ENCODE measurements at regions not wholly inside any gene's neighbourhood (a gene's known extent, or its start where the extent isn't known, plus 50 kb on each side); places are given as distances from the start of the nearest gene placed in this dataset.

DNA sequence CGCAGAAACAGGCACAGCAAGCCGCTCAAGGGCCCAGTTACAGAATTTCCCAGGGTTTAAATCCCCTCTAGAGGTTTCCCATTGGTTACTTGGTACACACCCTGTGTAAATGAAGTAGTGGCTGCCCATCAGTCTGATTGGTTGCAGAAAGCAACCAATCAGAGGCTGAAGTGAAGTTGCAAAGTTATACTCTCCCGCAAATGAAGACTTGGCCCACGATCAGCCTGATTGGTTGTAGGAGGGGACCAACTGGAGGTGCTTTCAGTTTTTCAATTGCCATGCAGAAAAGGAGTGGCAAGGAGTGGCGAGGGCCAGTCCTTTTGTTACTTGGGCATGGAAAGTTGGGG lies 909.2 kb upstream of the AUTS2 start:
- Histone ChIP-seq H3K56ac (ENCODE audit: low read length) (no peak overlapping the region), H3K4me3 (ENCODE audit: low read length) (no peak overlapping the region)

DNA sequence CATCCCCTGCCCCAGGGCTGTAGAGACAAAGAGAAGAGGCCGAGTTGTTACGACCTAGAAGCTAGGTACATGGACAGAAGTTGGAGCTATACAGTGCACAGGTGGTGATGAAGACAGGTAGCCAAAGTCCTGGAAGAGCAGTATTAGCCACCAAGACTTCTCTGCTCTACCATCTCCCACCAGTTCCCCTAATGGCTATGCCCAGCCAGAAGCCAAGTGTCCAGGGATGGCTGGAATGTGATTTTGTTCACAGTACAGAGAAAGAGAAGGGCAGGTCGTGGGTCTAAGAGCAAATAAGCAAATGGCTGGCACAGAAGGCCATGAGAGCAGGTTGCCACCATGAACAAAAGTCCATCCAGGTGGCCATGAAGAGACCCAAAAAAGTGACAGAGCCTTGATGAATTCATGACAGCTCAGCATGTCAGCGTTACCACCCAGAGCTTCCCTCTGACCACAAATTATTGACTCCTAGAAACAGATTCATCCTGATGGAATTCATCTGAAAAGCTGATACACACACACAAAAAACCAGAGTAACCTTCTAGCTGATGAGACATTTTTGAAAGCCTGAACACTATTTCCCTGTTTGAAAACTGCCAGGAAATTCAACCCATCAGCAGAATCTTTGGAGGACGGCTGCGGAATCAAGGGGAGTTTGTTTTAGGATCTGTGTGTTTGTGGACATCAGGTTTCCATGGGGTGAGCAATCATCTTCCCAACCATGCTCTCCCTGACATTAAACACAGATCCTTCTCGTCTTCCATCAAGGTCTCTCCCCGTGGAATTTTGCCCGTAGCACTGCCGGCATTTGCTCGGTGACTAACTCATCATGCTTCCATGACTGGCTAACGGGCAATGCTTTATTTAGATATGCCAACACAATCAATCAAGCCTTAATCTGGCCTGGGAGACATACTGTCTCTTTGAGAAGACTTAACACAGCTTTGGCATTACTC lies 906.7 kb upstream of the AUTS2 start:
- Histone ChIP-seq H3K79me1 (ENCODE audit: low read length) (no peaks in the 10 kb centered on the region), H2BK15ac (replicated peaks; ENCODE audit: low read depth) (no peak overlapping the region), H3K27me3 (ENCODE audit: insufficient read depth, low read length, poor library complexity) (no peaks in the 10 kb centered on the region), H3K56ac (ENCODE audit: low read length) (no peak overlapping the region), H3K27ac (ENCODE audit: low read depth, low read length) (no peak overlapping the region), H4K8ac (ENCODE audit: low read depth, low read length) (no peak overlapping the region), H3K9ac (ENCODE audit: low read length) (no peak overlapping the region), H3K4ac (ENCODE audit: low read depth, low read length) (no peak overlapping the region), H3K4me2 (ENCODE audit: low read length) (no peak overlapping the region), H4K5ac (ENCODE audit: low read length) (no peak overlapping the region), H2BK5ac (ENCODE audit: low read length) (no peak overlapping the region), H3K23ac (ENCODE audit: low read length) (no peak overlapping the region), H3K79me2 (ENCODE audit: control insufficient read depth, insufficient read depth, low read length) (no peaks in the 10 kb centered on the region), H2BK120ac (ENCODE audit: low read depth, low read length) (no peak overlapping the region), H3K18ac (ENCODE audit: low read length) (no peak overlapping the region), H3K4me1 (ENCODE audit: control insufficient read depth, low read depth, low read length) (no peaks in the 10 kb centered on the region), H3K4me3 (ENCODE audit: low read length) (no peak overlapping the region), H3K36me3 (ENCODE audit: control insufficient read depth, insufficient read depth, low read length) (no peaks in the 10 kb centered on the region), H2AK5ac (ENCODE audit: low read length) (peak overlapping the region; percentile 65)
- no peak for DNase-seq
- WGBS (ENCODE audit: extremely low coverage, insufficient coverage, low lambda C conversion rate): no CpG with 5 or more reads among the region's 12 CpGs

More for the DNA sequence above, 909.2 kb upstream of the AUTS2 start:
- no peak overlapping the region for H4K8ac ChIP-seq (ENCODE audit: low read depth, low read length)
- H3K79me2 ChIP-seq (ENCODE audit: control insufficient read depth, insufficient read depth, low read length): no peaks in the 10 kb centered on the region
- H3K79me1 ChIP-seq (ENCODE audit: low read length): no peaks in the 10 kb centered on the region
- no peak overlapping the region for H3K4me2 ChIP-seq (ENCODE audit: low read length)
- H3K23ac ChIP-seq (ENCODE audit: low read length): no peak overlapping the region
- H2AK5ac ChIP-seq (ENCODE audit: low read length): no peak overlapping the region
- H2BK5ac ChIP-seq (ENCODE audit: low read length): no peak overlapping the region
- no peaks in the 10 kb centered on the region for H3K4me1 ChIP-seq (ENCODE audit: control insufficient read depth, low read depth, low read length)
- no peaks in the 10 kb centered on the region for H3K36me3 ChIP-seq (ENCODE audit: control insufficient read depth, insufficient read depth, low read length)
- H2BK120ac ChIP-seq (ENCODE audit: low read depth, low read length): no peak overlapping the region
- H2BK15ac ChIP-seq (replicated peaks; ENCODE audit: low read depth): no peak overlapping the region
- H3K27ac ChIP-seq (ENCODE audit: low read depth, low read length): no peak overlapping the region
- H3K9ac ChIP-seq (ENCODE audit: low read length): no peak overlapping the region
- no peaks in the 10 kb centered on the region for H3K27me3 ChIP-seq (ENCODE audit: insufficient read depth, low read length, poor library complexity)
- no peak for DNase-seq
- H4K5ac ChIP-seq (ENCODE audit: low read length): no peak overlapping the region
- peak overlapping the region; percentile 20 for H3K4ac ChIP-seq (ENCODE audit: low read depth, low read length)
- no CpG with 5 or more reads among the region's 5 CpGs for WGBS (ENCODE audit: extremely low coverage, insufficient coverage, low lambda C conversion rate)
- H3K18ac ChIP-seq (ENCODE audit: low read length): no peak overlapping the region

DNA sequence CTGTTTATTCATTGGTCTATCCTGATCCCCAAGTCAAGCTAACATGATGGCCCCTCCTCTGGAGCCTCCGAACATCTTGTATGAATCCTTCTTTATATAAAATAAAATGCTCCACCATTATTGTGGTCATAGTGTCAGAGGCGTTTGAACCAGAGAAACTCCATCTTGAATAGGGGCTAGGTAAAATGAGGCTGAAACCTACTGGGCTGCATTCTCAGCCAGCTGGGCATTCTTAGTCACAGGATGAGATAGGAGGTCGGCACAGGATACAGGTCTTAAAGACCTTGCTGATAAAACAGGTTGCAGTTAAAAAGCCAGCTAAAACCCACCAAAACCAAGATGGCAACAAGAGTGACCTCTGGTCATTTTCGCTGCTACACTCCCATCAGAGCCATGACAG lies 905.8 kb upstream of the AUTS2 start:
- no peak overlapping the region for H3K4me3 ChIP-seq (ENCODE audit: low read length)
- H3K9ac ChIP-seq (ENCODE audit: low read length): no peak overlapping the region
- H2BK5ac ChIP-seq (ENCODE audit: low read length): no peak overlapping the region
- no peak overlapping the region for H3K27ac ChIP-seq (ENCODE audit: low read depth, low read length)
- no peak overlapping the region for H2BK15ac ChIP-seq (replicated peaks; ENCODE audit: low read depth)
- H3K18ac ChIP-seq (ENCODE audit: low read length): no peak overlapping the region
- no peak overlapping the region for H2BK120ac ChIP-seq (ENCODE audit: low read depth, low read length)
- no peak overlapping the region for H3K4ac ChIP-seq (ENCODE audit: low read depth, low read length)
- H4K8ac ChIP-seq (ENCODE audit: low read depth, low read length): no peak overlapping the region
- no peak overlapping the region for H4K5ac ChIP-seq (ENCODE audit: low read length)
- no peaks in the 10 kb centered on the region for H3K4me1 ChIP-seq (ENCODE audit: control insufficient read depth, low read depth, low read length)
- H2AK5ac ChIP-seq (ENCODE audit: low read length): no peak overlapping the region
- no peaks in the 10 kb centered on the region for H3K79me1 ChIP-seq (ENCODE audit: low read length)
- H3K27me3 ChIP-seq (ENCODE audit: insufficient read depth, low read length, poor library complexity): no peaks in the 10 kb centered on the region
- no peak overlapping the region for H3K23ac ChIP-seq (ENCODE audit: low read length)
- no peaks in the 10 kb centered on the region for H3K36me3 ChIP-seq (ENCODE audit: control insufficient read depth, insufficient read depth, low read length)
- H3K4me2 ChIP-seq (ENCODE audit: low read length): no peak overlapping the region
- WGBS (ENCODE audit: extremely low coverage, insufficient coverage, low lambda C conversion rate): no CpG with 5 or more reads among the region's 4 CpGs
- H3K79me2 ChIP-seq (ENCODE audit: control insufficient read depth, insufficient read depth, low read length): no peaks in the 10 kb centered on the region
- no peak for DNase-seq
- no peak overlapping the region for H3K56ac ChIP-seq (ENCODE audit: low read length)

- Histone ChIP-seq H2BK15ac (replicated peaks; ENCODE audit: low read depth) (no peak overlapping the region), H3K4me1 (ENCODE audit: control insufficient read depth, low read depth, low read length) (no peaks in the 10 kb centered on the region), H3K56ac (ENCODE audit: low read length) (no peak overlapping the region), H3K79me2 (ENCODE audit: control insufficient read depth, insufficient read depth, low read length) (no peaks in the 10 kb centered on the region), H4K8ac (ENCODE audit: low read depth, low read length) (no peak overlapping the region), H3K23ac (ENCODE audit: low read length) (no peak overlapping the region), H3K4ac (ENCODE audit: low read depth, low read length) (no peak overlapping the region), H3K18ac (ENCODE audit: low read length) (no peak overlapping the region), H4K5ac (ENCODE audit: low read length) (no peak overlapping the region), H3K4me3 (ENCODE audit: low read length) (no peak overlapping the region), H3K27me3 (ENCODE audit: insufficient read depth, low read length, poor library complexity) (no peaks in the 10 kb centered on the region), H2BK120ac (ENCODE audit: low read depth, low read length) (no peak overlapping the region), H3K27ac (ENCODE audit: low read depth, low read length) (no peak overlapping the region), H3K9ac (ENCODE audit: low read length) (no peak overlapping the region), H3K4me2 (ENCODE audit: low read length) (no peak overlapping the region), H3K79me1 (ENCODE audit: low read length) (no peaks in the 10 kb centered on the region), H2AK5ac (ENCODE audit: low read length) (no peak overlapping the region), H2BK5ac (ENCODE audit: low read length) (no peak overlapping the region), H3K36me3 (ENCODE audit: control insufficient read depth, insufficient read depth, low read length) (no peaks in the 10 kb centered on the region)
- no CpG with 5 or more reads among the region's 1 CpG for WGBS (ENCODE audit: extremely low coverage, insufficient coverage, low lambda C conversion rate)
- no peak for DNase-seq
These were observed 903.6 kb upstream of the AUTS2 start for GRCh38 chr7:68694656-68695055.

DNA sequence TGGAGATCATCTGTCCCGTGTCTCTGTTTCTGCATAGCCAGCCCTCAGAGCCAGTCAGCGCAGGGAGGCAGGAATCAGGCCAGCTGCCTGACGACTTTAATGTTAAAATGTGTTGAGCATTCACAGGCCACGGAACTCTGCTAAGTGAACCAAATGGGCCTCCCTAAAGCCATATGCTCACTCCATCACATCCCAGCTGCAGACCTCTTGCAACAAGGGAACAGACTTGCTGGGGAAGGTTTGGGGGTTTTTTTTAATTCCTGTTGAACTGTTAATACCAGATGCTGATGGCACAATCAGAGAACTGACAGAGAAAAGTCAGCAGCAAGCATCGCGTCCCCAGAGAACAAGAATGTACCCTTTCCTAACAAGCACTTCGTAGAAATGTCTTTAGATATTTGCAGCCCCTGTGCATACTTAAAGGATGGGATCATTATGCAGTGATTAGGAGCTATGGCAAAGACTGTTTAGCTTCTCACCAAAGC lies 900.4 kb upstream of the AUTS2 start:
- H3K18ac ChIP-seq (ENCODE audit: low read length): no peak overlapping the region
- no peaks in the 10 kb centered on the region for H3K4me1 ChIP-seq (ENCODE audit: control insufficient read depth, low read depth, low read length)
- no peak overlapping the region for H2BK120ac ChIP-seq (ENCODE audit: low read depth, low read length)
- no peak overlapping the region for H3K4ac ChIP-seq (ENCODE audit: low read depth, low read length)
- no peak overlapping the region for H4K5ac ChIP-seq (ENCODE audit: low read length)
- no peak overlapping the region for H2AK5ac ChIP-seq (ENCODE audit: low read length)
- no peak overlapping the region for H4K8ac ChIP-seq (ENCODE audit: low read depth, low read length)
- DNase-seq: no peak
- H3K79me2 ChIP-seq (ENCODE audit: control insufficient read depth, insufficient read depth, low read length): no peaks in the 10 kb centered on the region
- no peak overlapping the region for H3K56ac ChIP-seq (ENCODE audit: low read length)
- no peak overlapping the region for H3K27ac ChIP-seq (ENCODE audit: low read depth, low read length)
- no peak overlapping the region for H2BK5ac ChIP-seq (ENCODE audit: low read length)
- H2BK15ac ChIP-seq (replicated peaks; ENCODE audit: low read depth): no peak overlapping the region
- no CpG with 5 or more reads among the region's 7 CpGs for WGBS (ENCODE audit: extremely low coverage, insufficient coverage, low lambda C conversion rate)
- no peak overlapping the region for H3K4me2 ChIP-seq (ENCODE audit: low read length)
- no peaks in the 10 kb centered on the region for H3K79me1 ChIP-seq (ENCODE audit: low read length)
- H3K4me3 ChIP-seq (ENCODE audit: low read length): no peak overlapping the region
- no peak overlapping the region for H3K23ac ChIP-seq (ENCODE audit: low read length)
- H3K9ac ChIP-seq (ENCODE audit: low read length): no peak overlapping the region
- no peaks in the 10 kb centered on the region for H3K36me3 ChIP-seq (ENCODE audit: control insufficient read depth, insufficient read depth, low read length)
- H3K27me3 ChIP-seq (ENCODE audit: insufficient read depth, low read length, poor library complexity): no peaks in the 10 kb centered on the region
